Posterior cingulate gyrus (tissue), 11 donors: ENCODE measurements at regions not wholly inside any gene's neighbourhood (a gene's known extent, or its start where the extent isn't known, plus 50 kb on each side); places are given as distances from the start of the nearest gene placed in this dataset.
"Not testable (repeated sequence)": the region's sequence is repeated elsewhere in the genome, so short reads cannot be mapped to it uniquely, and the experiment has no call there.

Source experiments
- DNase-seq, 10 donors: peaks; one replicate each; pipeline versions ENCODE4 v3.0.0 to v3.0.0-alpha.2; 2020 to 2021; ENCODE audit warnings: mixed read lengths in 3 of 10
- intact Hi-C: fragments of 100-400 bp; cut with DNase I; formaldehyde crosslinking; loops from one replicate; pipeline ENCODE4 v1.15.1; 2023

DNA sequence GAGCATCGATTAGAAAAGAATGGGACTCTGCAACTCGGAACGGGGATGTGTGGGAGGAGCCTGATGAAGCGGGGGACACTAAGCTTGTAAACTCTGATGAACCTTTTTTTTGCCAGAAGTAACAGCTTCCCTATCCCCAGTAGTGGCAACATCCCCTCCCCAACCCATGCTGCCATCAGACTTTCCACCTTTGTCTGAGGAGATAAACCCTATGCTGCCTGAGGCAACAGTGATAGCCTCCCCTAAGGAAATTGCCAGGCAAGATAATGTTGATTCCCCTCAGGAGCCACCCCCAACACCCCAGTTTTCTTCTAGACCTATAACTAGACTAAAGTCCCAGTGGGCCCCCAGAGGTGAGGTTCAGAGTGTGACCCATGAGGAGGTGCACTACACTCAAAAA lies 173.7 kb downstream of the AKR1D1 start:
- DNase-seq = no peak
- intact Hi-C loops = no loop called here

- peak in 5 of 10 donors; percentile 5 to 78 (median 26) for DNase-seq
Measured at GRCh38 chr7:138252666-138253065, 176.4 kb downstream of the AKR1D1 start.

GRCh38 chr7:138254444-138254843 lies 178.2 kb downstream of the AKR1D1 start:
- DNase-seq = no peak
- intact Hi-C loops = no loop called here

More at GRCh38 chr7:138252666-138253065, 176.4 kb downstream of the AKR1D1 start:
- intact Hi-C loops = not testable (repeated sequence)

DNA sequence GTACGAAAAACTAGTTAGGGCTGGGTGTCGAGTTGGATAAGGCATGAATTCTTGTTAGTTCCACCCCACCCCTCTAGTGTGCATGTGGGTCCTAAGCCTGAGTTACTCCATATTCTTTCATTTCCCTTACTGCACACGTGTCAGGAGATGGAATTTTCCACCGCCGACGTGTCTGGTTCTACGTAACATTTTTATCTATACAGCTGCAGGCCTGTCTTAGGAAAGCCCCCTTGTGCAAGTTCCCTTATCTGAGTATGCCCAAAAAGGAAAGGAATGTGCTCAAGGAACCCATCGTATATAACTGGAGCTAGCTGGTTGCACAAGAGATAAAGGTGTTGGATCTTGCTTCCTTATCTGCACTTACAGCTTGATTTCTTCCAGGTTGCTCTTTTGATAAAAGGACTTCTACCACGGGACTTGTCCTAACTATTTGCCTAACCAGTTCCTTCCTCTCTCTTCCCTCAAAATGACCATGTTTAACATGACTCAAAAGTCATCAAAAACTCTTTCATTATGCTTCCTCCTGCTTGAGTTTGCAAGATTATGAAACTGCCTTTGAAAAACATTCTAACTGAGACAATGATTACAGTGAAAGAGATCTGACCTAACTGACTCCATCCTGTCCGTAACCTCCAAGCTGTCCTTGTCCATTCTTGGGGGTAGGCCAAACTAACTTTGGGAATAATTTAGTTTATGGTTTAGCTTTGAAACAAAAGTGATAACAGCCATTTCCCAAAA lies 181.4 kb downstream of the AKR1D1 start:
- intact Hi-C loops = no loop called here
- no peak for DNase-seq

GRCh38 chr7:138258197-138258559 lies 181.9 kb downstream of the AKR1D1 start:
- intact Hi-C loops = no loop called here
- DNase-seq = no peak

GRCh38 chr7:138259675-138260074 lies 183.4 kb downstream of the AKR1D1 start:
- intact Hi-C loops = no loop called here
- no peak for DNase-seq

DNA sequence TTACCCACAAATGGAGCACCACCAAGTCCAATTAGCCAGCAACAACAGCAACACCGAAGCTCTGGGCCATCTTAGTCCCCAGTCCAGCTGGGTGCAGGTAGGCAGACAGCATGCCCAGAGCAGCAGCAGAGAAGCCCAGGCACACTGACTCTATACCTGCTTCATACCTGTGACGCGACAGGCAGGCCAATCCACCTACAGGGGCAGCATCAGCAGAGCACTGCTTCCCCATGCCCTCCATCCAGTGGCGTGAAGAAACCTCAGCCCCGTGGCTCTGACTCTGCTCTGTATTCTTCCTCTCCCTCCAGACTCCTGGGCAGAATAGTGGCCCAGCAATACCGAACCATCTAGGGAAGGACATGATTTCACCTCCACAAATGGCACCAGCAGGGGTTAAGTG lies 191.7 kb downstream of the AKR1D1 start:
- DNase-seq = no peak
- intact Hi-C loops = no loop called here

DNA sequence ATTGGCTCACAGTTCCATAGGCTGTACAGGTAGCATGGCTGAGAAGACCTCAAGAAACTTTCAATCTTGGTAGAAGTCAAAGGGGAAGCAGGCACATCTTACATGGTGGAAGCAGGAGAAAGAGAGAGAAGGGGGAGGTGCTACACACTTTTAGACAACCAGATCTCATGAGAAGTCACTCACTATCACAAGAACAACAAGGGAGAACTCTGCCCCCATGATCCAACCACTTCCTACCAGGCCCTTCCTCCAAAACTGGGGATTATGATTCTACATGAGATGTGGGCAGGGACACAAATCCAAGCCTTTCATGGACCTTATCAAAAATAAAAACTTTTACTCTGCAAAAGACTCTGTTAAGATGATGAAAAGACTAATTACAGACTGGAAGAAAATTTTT lies 183.2 kb upstream of the TRIM24 start:
- intact Hi-C loops = no loop called here
- no peak for DNase-seq

DNA sequence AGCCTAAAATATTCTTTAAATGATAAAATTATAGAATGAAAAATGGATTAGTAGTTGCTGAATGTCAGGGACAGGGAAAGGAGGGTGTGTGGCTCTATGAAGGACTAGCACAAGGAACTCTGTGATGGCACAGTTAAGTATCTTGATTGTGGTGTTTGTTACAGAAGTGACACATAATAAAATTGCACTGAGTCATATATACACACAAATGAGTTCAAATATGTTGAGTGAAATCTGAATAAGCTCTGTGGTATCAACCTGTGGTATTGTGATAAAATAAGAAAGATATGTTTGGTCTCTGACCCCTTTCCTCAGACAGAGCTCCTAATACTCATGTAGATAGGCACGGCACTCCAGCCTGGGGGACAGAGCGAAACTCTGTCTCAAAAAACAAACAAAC lies 181.5 kb upstream of the TRIM24 start:
- intact Hi-C loops = no loop called here
- no peak for DNase-seq

DNA sequence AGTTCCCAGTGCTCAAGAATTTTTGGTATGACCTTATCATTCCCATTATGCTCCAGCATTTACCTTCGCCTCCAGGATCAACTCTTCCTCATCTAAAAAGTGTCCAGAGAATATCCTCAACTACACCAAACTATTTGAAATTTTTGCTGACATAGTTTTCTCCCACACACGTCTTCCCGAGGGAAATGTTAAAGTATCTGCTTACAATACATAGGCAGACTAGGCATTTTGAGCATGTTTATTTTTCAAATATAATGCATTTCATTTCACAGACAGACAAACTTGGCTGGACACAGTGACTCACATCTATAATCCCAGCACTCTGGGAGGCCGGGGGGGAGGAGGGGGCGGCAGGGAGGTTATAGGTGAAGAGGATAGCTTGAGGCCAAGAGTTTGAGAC lies 177.1 kb upstream of the TRIM24 start:
- intact Hi-C loops = no loop called here
- DNase-seq = no peak

- no peak for DNase-seq
Measured at GRCh38 chr7:138285129-138285528, 174.9 kb upstream of the TRIM24 start.

DNA sequence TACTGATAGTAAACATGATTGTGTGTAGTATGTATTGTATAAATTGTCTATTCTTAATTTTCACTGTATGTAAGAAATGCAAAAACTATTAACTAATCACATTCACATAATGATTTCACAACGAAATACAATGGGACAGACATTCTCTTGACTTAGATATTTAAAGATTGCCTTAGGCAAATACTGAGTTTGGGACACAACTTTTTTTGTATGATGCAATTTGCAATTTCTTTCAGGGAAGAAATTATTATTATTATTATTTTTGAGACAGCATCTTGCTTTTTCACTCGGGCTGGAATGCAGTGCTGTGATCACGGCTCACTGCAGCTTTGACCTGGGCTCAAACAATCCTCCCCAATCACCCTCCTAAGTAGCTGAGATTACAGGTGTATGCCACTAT lies 173.2 kb upstream of the TRIM24 start:
- intact Hi-C loops = no loop called here
- DNase-seq = no peak

More at GRCh38 chr7:138285129-138285528, 174.9 kb upstream of the TRIM24 start:
- intact Hi-C loops = no loop called here

- intact Hi-C loops = no loop called here
- DNase-seq = no peak
Measured at GRCh38 chr7:138287549-138287948, 172.5 kb upstream of the TRIM24 start.

GRCh38 chr7:138289082-138289481 lies 171.0 kb upstream of the TRIM24 start:
- DNase-seq = no peak
- intact Hi-C loops = no loop called here

DNA sequence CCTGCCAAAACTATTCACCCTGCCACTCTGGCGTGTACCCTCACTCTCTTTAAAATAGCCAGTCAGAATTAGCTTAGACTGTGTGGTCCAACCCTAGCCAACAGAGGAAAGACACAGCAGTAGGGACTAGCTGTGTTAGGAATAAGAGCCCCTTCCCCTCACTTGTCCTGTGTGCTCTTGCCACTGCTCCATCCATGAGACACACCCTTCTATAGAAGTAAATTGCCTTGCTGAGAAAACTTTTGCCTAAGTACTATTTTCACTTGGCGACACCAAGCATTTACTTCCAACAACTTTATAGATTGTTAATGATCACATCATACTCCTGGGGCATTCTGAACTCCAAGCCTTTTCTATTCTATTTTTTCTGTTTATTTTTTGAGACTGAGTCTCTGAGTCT lies 170.2 kb upstream of the TRIM24 start:
- DNase-seq = no peak
- intact Hi-C loops = no loop called here

GRCh38 chr7:138292951-138293350 lies 167.1 kb upstream of the TRIM24 start:
- DNase-seq = no peak
- intact Hi-C loops = no loop called here

- intact Hi-C loops = no loop called here
Measured at GRCh38 chr7:138295049-138295637, 164.9 kb upstream of the TRIM24 start.

DNA sequence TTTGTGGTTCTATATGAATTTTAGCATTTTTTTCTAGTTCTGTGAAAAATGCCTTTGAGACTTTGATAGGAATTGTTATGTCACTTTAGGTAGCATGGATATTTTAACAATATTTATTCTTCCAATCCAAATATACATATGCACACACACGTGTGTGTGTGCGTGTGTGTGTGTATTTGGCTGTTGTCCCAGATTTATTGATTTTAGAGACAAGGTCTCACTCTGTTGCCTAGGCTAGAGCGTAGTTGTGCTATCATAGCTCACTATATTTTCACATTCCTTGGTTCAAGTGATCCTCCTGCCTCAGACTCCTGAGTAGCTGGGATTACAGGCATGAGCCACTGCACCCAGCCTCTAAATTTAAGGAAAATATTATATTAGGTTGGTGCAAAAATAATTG lies 162.5 kb upstream of the TRIM24 start:
- intact Hi-C loops = no loop called here
- no peak for DNase-seq

More at GRCh38 chr7:138295049-138295637, 164.9 kb upstream of the TRIM24 start:
- no peak for DNase-seq

DNA sequence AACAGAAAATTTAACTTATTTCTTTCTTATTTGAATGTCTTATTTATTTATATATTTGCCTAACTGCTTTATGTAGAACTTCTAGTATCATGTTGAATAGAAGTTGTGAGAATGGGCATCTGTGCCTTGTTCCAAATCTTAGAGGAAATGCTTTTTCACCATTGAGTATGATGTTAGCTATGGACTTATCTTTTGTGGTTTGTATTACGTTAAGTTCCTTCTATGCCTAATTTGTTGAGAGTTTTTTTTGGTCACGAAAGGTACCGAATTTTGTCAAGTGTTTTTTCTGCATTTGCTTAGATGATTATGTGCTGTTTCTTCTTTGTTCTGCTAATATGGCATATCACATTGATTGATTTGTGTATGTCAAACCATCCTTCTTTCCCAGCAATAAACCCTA lies 161.0 kb upstream of the TRIM24 start:
- intact Hi-C loops = no loop called here
- no peak for DNase-seq

DNA sequence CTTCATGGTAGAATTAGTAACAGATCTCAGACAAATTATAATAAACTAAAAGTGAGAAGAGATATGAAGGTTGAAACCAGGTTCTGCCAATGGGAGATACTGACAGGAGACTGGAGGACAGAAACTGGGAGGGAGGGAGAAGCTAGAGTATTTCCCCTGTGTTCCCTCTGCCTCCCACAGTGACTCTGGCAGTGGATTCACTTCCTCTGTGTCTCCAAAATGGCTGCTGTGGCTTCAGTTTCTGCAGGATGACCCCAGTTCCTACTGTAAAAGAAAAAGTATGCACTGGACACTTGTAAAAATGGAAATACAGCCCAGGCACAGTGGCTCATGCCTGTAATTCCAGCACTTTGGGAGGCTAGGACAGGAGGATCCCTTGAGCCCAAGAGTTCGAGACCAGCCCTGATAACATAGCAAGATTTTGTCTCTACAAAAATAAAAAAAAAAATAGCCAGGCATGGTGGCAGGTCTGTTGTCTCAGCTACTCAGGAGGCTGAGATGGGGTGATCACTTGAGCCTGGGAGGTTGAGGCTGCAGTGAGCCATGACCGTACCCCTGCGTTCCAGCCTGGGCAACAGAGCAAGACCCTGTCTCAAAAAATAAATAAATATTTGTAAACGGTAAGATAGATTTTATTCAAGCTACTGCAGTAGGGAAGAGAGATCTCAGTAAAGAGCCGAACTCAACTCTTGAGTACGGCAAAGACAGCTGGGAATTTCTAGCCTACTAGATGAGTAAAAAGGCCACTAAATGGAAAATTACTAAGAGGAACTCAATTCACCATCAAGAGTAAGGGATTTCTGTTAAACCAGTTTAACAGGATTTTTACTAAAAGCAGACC lies 156.6 kb upstream of the TRIM24 start:
- DNase-seq = no peak
- intact Hi-C loops = no loop called here

GRCh38 chr7:138304071-138304320 lies 156.1 kb upstream of the TRIM24 start:
- no peak for DNase-seq
- intact Hi-C loops = no loop called here

DNA sequence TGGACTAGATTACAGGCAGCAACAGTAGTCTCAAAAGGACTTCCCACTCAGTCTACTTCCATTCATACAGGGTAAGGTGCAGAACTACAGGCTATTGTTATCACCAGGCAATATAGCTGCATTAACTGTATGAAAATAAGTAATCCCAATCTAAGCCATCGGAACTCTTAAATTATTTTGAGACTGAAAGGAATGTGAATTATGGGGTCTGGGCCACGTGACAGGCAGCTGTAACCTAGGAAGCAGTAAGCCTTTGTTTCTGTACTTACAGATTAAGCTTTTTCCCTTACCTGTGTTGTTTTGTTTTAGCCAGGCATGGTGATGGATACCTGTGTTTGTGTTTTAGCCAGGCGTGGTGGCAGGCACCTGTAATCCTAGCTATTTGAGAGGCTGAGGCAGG lies 152.4 kb upstream of the TRIM24 start:
- intact Hi-C loops = no loop called here
- DNase-seq = no peak
